Body of pancreas (tissue), 4 donors: ENCODE measurements at regions not wholly inside any gene's neighbourhood (a gene's known extent, or its start where the extent isn't known, plus 50 kb on each side); places are given as distances from the start of the nearest gene placed in this dataset.

Experiments used
- CTCF ChIP-seq, 7 experiments: fragments of 450-650 bp in 4 of 7; fragments of 200-600 bp in 3 of 7; sonication (generic) in 3 of 7; IDR thresholded peaks; one replicate each; pipeline ENCODE4 v1.5.1; 2016 to 2019; ENCODE audit warnings: antibody characterized with exemption in 7 of 7
- POLR2A ChIP-seq, 3 donors: fragments of 450-650 bp; IDR thresholded peaks; one replicate each; pipeline ENCODE4 v1.6.1; 2016; ENCODE audit warnings: antibody characterized with exemption in 3 of 3, mild to moderate bottlenecking in 2 of 3

GRCh38 chr2:139529080-139529479 is 748.9 kb upstream of the NXPH2 start:
- TF ChIP-seq CTCF (IDR thresholded peaks at IDR 0.05) (no peak), POLR2A (IDR thresholded peaks at IDR 0.05) (no peak)
